ENCODE measurements at regions not wholly inside any gene's neighbourhood (a gene's known extent, or its start where the extent isn't known, plus 50 kb on each side); places are given as distances from the start of the nearest gene placed in this dataset.

- no peak for DNase-seq (ENCODE audit: insufficient read length, low spot score)
- FAIRE-seq = peak; percentile 69
Measured at GRCh38 chr6:41449399-41450245, 96.6 kb upstream of the FOXP4 start.

GRCh38 chr6:41450581-41450980 is 95.6 kb upstream of the FOXP4 start:
- no peak for FAIRE-seq

GRCh38 chr6:41451039-41451438 is 95.1 kb upstream of the FOXP4 start:
- DNase-seq (ENCODE audit: insufficient read length, low spot score) = no peak
- no peak for FAIRE-seq

More at GRCh38 chr6:41450581-41450980, 95.6 kb upstream of the FOXP4 start:
- no peak for DNase-seq (ENCODE audit: insufficient read length, low spot score)

DNA sequence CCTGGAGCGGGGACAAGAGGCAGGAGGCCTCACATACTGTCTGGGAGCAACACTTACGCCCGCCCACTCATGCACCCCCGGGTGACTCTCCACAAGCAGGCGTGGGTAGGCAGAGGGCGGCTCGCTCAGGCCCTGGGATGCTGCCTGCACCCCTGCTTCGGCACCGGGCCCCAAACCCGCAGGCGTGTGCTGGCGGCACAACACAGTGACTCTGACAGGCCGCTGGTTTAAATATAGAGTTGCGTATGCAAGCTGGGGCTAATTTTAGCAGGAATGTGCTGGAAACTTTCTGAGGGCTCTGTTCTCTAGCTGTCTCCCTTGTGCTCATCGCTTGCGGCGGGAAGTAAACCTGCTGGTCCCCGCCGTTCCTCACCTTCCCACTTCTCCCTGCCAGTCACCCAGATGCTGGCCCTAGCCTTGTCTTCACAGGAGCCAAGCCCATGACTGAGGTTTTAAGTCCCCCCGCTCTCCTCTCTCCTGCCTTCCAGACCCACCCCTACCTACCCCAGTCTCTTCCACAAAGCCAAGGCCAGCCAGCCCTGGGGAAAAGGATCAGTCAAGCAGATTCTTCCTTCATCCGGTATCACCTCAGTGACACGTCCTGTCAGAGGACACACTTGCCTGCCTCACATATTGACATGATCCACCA is 94.5 kb upstream of the FOXP4 start:
- peak; percentile 33 for FAIRE-seq
- DNase-seq (ENCODE audit: insufficient read length, low spot score) = no peak

GRCh38 chr6:41452763-41453162 is 93.4 kb upstream of the FOXP4 start:
- FAIRE-seq (no peak), DNase-seq (ENCODE audit: insufficient read length, low spot score) (no peak)

DNA sequence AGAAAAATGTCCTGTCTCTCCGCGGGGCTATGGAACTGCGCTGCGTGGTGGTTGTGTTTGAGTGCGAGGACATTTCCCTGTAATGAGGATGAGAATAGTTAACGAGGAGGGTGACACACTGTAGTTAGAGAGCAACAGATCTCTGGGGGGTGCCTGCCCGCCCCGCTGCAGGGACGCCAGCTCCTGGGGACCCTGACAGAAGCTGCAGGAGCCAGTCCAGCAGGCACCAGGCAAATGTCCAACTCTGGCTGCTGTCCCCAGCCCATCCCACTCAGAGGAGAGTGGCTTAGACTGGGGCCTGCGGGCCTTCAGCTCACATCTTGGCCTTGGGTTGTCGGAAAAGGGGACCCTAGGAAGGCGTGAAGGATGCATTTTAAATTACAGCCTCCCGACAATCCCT is 92.9 kb upstream of the FOXP4 start:
- FAIRE-seq (no peak), DNase-seq (ENCODE audit: insufficient read length, low spot score) (no peak)

DNA sequence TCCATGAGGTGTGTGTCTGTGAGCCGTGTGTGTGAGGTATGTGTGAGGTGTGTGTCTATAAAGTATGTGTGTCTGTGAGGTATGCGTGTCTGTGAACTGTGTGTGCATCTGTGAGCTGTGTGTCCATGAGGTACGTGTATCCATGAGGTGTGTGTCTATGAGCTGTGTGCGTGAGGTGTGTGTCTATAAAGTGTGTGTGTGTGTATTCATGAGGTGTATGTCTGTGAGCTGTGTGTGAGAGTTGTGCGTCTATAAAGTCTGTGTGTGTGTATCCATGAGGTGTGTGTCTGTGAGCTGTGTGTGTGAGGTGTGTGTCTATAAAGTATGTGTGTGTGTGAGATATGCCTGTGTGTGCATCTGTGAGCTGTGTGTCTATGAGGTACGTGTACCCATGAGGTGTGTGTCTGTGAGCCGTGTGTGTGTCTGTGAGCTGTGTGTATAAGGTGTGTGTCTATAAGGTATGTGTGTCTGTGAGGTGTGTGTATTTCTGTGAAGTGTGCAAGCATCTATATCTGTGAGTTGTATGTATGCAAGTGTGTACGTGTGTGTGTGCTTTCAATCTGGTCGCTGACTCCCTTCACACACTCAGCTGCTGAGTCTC is 91.9 kb upstream of the FOXP4 start:
- no peak for FAIRE-seq
- DNase-seq (ENCODE audit: insufficient read length, low spot score) = no peak

GRCh38 chr6:41455410-41455809 is 90.8 kb upstream of the FOXP4 start:
- DNase-seq (ENCODE audit: insufficient read length, low spot score) = no peak
- FAIRE-seq = no peak

DNA sequence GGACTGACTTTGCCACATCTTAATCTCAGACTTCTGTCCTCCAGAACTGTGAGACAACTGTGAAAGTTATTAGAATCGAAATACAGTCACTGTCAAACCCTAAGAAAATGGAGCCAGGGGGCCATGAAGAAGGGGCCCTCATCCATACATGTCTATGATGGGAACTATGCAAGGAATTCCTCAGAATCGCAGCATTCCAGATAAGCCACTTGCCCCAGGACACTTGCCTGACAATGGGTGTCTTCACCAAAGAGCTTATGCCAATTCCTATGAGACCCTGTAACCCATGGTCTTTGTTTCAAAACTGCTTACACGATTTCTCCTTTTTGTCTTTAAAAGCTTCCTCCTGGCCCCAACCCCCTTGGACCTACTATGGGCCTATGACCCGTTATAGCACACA is 90.4 kb upstream of the FOXP4 start:
- DNase-seq (ENCODE audit: insufficient read length, low spot score) (no peak), FAIRE-seq (no peak)

DNA sequence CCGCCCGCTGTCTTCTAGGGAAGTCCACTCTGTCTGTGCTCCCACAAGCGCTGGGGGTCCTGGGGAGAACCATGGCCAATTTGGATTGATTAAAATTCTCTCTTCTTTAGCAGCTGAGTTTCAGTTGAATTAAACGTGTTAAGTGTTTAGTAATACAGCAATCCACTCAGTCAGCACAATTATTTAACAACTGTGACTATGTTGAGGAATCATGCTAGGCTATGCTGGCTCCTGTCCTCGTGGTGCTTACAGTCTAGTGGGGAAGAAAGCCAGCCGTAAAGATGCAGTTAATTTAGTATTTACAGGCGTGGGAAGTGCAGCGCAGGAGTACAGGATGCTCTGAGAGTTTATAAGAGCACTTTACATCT is 88.9 kb upstream of the FOXP4 start:
- DNase-seq (ENCODE audit: insufficient read length, low spot score) (no peak), FAIRE-seq (no peak)

GRCh38 chr6:41459738-41460137 is 86.4 kb upstream of the FOXP4 start:
- no peak for FAIRE-seq
- no peak for DNase-seq (ENCODE audit: insufficient read length, low spot score)

- no peak for FAIRE-seq
- no peak for DNase-seq (ENCODE audit: insufficient read length, low spot score)
Measured at GRCh38 chr6:41460742-41461336, 85.3 kb upstream of the FOXP4 start.

GRCh38 chr6:41462033-41462432 is 84.1 kb upstream of the FOXP4 start:
- FAIRE-seq = no peak
- DNase-seq (ENCODE audit: insufficient read length, low spot score) = no peak

DNA sequence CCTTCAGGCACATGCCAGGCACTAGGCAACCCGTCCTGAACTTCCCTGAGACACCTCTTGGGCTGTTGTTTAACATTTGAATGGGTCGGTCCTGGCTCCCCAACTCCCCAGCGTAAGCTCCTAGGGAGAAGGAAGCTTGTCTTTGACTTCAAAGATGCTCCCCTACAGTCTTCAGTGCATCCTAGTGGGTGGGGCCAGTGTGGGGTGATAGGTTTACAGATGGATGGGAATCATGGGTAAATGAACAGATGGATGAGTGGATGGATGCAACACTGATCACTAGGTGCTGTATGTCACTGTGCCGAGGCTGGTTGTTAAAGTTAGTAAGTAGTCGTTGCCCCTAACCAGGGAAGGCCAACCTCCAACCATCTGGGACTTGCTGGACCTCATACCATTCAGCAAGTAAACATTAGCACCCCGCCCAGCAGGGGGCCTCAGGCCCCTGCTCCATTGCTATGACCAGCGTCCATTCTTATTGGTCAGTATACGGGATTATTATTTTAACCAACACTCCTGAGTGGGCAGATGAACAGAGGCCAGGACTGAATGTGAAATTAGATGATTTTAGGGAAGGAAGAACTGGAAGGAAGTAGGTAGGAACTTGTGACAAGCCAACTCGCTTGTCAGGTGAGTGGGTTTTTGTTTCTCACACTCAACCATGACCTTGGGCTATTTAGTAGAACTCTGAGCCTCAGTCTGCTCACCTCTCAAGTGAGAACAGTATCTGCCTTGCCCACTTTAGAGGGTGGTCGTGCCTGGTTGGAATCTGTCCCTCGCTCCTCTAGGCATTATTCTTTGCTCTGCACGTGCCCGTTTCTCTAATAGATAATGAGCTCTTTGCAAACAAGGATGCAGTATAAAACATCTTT is 82.9 kb upstream of the FOXP4 start:
- FAIRE-seq (peak; percentile 40), DNase-seq (ENCODE audit: insufficient read length, low spot score) (peak; percentile 86)

DNA sequence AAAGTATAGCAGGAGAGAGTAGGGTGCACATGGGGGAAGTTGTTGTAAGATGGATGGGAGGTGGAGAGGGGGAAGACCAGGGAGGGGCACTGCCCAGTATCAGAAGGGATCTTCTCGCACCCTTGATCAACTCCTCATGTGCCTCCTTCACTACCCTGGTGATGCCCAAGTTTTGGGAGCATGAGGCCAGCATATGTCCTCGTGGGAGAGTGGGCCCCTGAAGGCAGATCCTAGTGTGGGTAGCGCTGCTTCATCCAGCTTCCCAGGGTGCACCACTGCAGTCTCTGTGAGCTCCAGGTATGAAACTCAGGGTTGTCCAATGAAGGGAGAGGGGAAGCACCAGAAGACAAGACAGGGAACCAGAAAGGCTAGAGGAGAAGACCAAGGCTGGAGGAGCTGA is 82.2 kb upstream of the FOXP4 start:
- no peak for FAIRE-seq
- DNase-seq (ENCODE audit: insufficient read length, low spot score) = no peak

DNA sequence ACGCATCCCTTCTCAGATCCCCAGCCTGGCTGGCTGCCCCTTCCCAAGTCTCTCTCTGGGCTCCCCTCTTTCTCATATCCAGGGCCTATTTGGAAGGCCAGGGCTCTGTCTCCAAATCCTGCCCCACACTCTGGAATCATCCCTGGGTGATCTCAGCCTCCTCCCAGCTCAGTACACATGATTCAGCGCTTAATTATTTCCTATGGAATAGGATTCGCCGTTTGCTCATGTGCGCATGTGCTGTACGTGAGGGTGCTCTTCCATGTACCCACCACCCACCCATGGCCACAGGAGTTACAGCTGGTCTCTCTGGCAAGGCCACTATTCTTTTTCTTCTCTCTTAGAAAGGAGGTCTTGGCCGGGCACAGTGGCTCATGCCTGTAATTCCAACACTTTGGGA is 81.7 kb upstream of the FOXP4 start:
- peak; percentile 80 for FAIRE-seq
- DNase-seq (ENCODE audit: insufficient read length, low spot score) = peak; percentile 75

- FAIRE-seq = no peak
- no peak for DNase-seq (ENCODE audit: insufficient read length, low spot score)
Measured at GRCh38 chr6:41466437-41466990, 79.7 kb upstream of the FOXP4 start.

GRCh38 chr6:41467061-41467460 is 79.1 kb upstream of the FOXP4 start:
- no peak for FAIRE-seq

DNA sequence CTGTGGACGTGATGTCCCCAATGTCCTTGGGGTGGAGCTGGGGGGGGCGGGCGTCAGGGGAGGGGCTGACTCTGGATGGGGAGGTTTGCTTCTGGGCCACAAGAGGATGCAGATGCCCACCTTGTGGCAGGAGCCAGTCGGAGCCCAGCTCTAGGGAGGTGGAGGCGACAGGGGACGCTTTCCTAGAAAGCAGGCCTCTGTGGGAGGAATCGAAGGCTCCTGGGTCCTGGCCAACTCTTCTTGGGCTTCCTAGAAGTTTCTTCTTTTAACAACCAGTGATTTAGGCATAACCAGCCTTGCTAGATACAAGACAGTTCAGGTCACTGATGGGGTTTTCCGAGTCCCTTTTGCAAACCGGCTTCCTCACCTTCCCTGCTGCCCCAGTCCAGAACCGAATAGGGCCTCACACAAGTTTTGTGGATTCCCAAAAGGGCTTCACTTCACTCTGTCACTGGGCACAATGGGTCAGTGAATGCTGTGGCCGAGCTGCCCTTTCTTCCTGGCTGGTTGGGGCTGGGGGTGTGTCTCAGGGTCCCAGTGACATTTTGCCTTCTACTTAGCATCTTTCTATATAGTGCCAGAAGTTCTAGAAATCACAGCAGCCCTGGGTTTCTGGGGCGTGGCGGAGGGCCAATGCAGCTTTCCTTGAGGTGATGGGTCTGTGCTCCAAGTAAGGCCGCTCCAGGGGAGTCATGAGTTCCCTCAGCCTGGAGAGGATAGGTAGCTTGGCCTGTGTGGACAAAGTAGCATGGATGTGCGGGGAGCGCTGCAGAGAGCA is 78.4 kb upstream of the FOXP4 start:
- DNase-seq (ENCODE audit: insufficient read length, low spot score) (no peak), FAIRE-seq (peak; percentile 66)

More at GRCh38 chr6:41467061-41467460, 79.1 kb upstream of the FOXP4 start:
- no peak for DNase-seq (ENCODE audit: insufficient read length, low spot score)
